DOHH2 (cell line): ENCODE measurements at regions not wholly inside any gene's neighbourhood (a gene's known extent, or its start where the extent isn't known, plus 50 kb on each side); places are given as distances from the start of the nearest gene placed in this dataset.

Experiments used
- H3F3A ChIP-seq: fragments of 200-600 bp; sonication (generic), shearing (Covaris generic); 2 replicates; pipeline ENCODE4 v1.6.0; 2016; ENCODE audit warnings: antibody characterized with exemption, mild to moderate bottlenecking; ENCODE audit not compliant: control insufficient read depth, insufficient read depth
- H3K27ac ChIP-seq: fragments of 200-600 bp; sonication (generic); 2 replicates; pipeline ENCODE4 v1.5.1; 2014; ENCODE audit warnings: low read depth, mild to moderate bottlenecking, low read length, moderate library complexity
- H3K27me3 ChIP-seq: fragments of 200-600 bp; sonication (generic); 2 replicates; pipeline ENCODE4 v1.6.1; 2014; ENCODE audit warnings: mild to moderate bottlenecking, low read length, mixed read lengths; ENCODE audit not compliant: control insufficient read depth
- H3K36me3 ChIP-seq: fragments of 200-600 bp; sonication (generic); 2 replicates; pipeline ENCODE4 v1.6.1; 2014; ENCODE audit warnings: mild to moderate bottlenecking, low read length, moderate library complexity, mixed read lengths; ENCODE audit not compliant: control insufficient read depth
- H3K4me1 ChIP-seq: fragments of 200-600 bp; sonication (generic); 2 replicates; pipeline ENCODE4 v1.6.1; 2014; ENCODE audit warnings: mild to moderate bottlenecking, low read length, mixed read lengths; ENCODE audit not compliant: control insufficient read depth
- H3K4me2 ChIP-seq: fragments of 200-600 bp; sonication (generic); 2 replicates; pipeline ENCODE4 v1.6.0; 2014; ENCODE audit warnings: mild to moderate bottlenecking, low read length, moderate library complexity
- H3K4me3 ChIP-seq: fragments of 200-600 bp; sonication (generic); 2 replicates; pipeline ENCODE4 v1.5.1; 2014; ENCODE audit warnings: mild to moderate bottlenecking, low read length, mixed read lengths
- H3K79me2 ChIP-seq: fragments of 200-600 bp; sonication (generic); 2 replicates; pipeline ENCODE4 v1.6.1; 2014; ENCODE audit warnings: mild to moderate bottlenecking, low read length, mixed read lengths; ENCODE audit not compliant: control insufficient read depth
- H3K9me2 ChIP-seq: fragments of 200-600 bp; sonication (generic); replicated peaks from 2 replicates; pipeline ENCODE4 v1.6.1; 2014; ENCODE audit warnings: mild to moderate bottlenecking, low read length, mixed read lengths; ENCODE audit not compliant: control insufficient read depth
- H3K9me3 ChIP-seq: fragments of 200-600 bp; sonication (generic); 2 replicates; pipeline ENCODE4 v1.6.1; 2014; ENCODE audit warnings: antibody characterized with exemption, low read length, mixed read lengths; ENCODE audit not compliant: control insufficient read depth, insufficient read depth
- H4K20me1 ChIP-seq: fragments of 200-600 bp; sonication (generic); 2 replicates; pipeline ENCODE4 v1.6.0; 2014; ENCODE audit warnings: low read depth, mild to moderate bottlenecking, antibody characterized with exemption, low read length, moderate library complexity; ENCODE audit not compliant: control insufficient read depth, insufficient read depth
- EZH2phosphoT487 ChIP-seq: fragments of 200-600 bp; sonication (generic); IDR thresholded peaks from 2 replicates; pipeline ENCODE4 v1.6.1; 2017; ENCODE audit warnings: borderline replicate concordance, mild to moderate bottlenecking, antibody characterized with exemption, low read length, moderate library complexity, mixed read lengths
- TF ChIP-seq, protein P1 (sequence below): fragments of 200-600 bp; sonication (generic); IDR thresholded peaks from one replicate; pipeline ENCODE4 v1.5.1; 2014; ENCODE audit warnings: antibody characterized with exemption, mild to moderate bottlenecking, low read depth, low read length; ENCODE audit not compliant: poor library complexity, severe bottlenecking

- no peaks in the 10 kb centered on the region for H4K20me1 ChIP-seq
- H3K9me3 ChIP-seq = peaks cover 6% of the 10 kb centered on the region; the same call in 1 of the 2 replicates
- no peak overlapping the region for H3K27ac ChIP-seq
- no peaks in the 10 kb centered on the region for H3K4me1 ChIP-seq
- H3K9me2 ChIP-seq = no peaks in the 10 kb centered on the region
- H3K4me2 ChIP-seq = no peak overlapping the region
- no peaks in the 10 kb centered on the region for H3K79me2 ChIP-seq
- H3F3A ChIP-seq = no peaks in the 10 kb centered on the region
- H3K36me3 ChIP-seq = no peaks in the 10 kb centered on the region
- TF ChIP-seq EZH2phosphoT487 = no peak
- TF ChIP-seq, protein P1, sequence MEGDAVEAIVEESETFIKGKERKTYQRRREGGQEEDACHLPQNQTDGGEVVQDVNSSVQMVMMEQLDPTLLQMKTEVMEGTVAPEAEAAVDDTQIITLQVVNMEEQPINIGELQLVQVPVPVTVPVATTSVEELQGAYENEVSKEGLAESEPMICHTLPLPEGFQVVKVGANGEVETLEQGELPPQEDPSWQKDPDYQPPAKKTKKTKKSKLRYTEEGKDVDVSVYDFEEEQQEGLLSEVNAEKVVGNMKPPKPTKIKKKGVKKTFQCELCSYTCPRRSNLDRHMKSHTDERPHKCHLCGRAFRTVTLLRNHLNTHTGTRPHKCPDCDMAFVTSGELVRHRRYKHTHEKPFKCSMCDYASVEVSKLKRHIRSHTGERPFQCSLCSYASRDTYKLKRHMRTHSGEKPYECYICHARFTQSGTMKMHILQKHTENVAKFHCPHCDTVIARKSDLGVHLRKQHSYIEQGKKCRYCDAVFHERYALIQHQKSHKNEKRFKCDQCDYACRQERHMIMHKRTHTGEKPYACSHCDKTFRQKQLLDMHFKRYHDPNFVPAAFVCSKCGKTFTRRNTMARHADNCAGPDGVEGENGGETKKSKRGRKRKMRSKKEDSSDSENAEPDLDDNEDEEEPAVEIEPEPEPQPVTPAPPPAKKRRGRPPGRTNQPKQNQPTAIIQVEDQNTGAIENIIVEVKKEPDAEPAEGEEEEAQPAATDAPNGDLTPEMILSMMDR = no peak
- no peak overlapping the region for H3K4me3 ChIP-seq
- no peaks in the 10 kb centered on the region for H3K27me3 ChIP-seq
Measured at GRCh38 chr19:31089681-31090080, 259.6 kb downstream of the TSHZ3 start.

- Histone ChIP-seq H3K4me2 (no peak overlapping the region), H3K79me2 (no peaks in the 10 kb centered on the region), H3K4me3 (no peak overlapping the region), H3K9me2 (no peaks in the 10 kb centered on the region), H3K27me3 (no peaks in the 10 kb centered on the region), H3F3A (no peaks in the 10 kb centered on the region), H3K36me3 (no peaks in the 10 kb centered on the region), H3K27ac (no peak overlapping the region), H3K9me3 (peaks cover 9% of the 10 kb centered on the region; the same call in 1 of the 2 replicates), H4K20me1 (no peaks in the 10 kb centered on the region), H3K4me1 (no peaks in the 10 kb centered on the region)
- TF ChIP-seq, protein P1 = no peak
- no peak for TF ChIP-seq EZH2phosphoT487
Measured at GRCh38 chr19:31085125-31085524, 264.1 kb downstream of the TSHZ3 start.

GRCh38 chr19:31083105-31083504 lies 266.1 kb downstream of the TSHZ3 start:
- TF ChIP-seq, protein P1 = no peak
- no peaks in the 10 kb centered on the region for H3K9me2 ChIP-seq
- no peak overlapping the region for H3K4me3 ChIP-seq
- no peaks in the 10 kb centered on the region for H3K79me2 ChIP-seq
- no peaks in the 10 kb centered on the region for H3K36me3 ChIP-seq
- no peak overlapping the region for H3K4me2 ChIP-seq
- no peaks in the 10 kb centered on the region for H3K27me3 ChIP-seq
- H3F3A ChIP-seq = no peaks in the 10 kb centered on the region
- peaks cover 9% of the 10 kb centered on the region; the same call in 1 of the 2 replicates for H3K9me3 ChIP-seq
- no peaks in the 10 kb centered on the region for H4K20me1 ChIP-seq
- no peaks in the 10 kb centered on the region for H3K4me1 ChIP-seq
- no peak overlapping the region for H3K27ac ChIP-seq
